ENCODE measurements at regions not wholly inside any gene's neighbourhood (a gene's known extent, or its start where the extent isn't known, plus 50 kb on each side); places are given as distances from the start of the nearest gene placed in this dataset.
A peak's percentile ranks its signal among the peaks of the same experiment; 100 is the strongest.

DNA sequence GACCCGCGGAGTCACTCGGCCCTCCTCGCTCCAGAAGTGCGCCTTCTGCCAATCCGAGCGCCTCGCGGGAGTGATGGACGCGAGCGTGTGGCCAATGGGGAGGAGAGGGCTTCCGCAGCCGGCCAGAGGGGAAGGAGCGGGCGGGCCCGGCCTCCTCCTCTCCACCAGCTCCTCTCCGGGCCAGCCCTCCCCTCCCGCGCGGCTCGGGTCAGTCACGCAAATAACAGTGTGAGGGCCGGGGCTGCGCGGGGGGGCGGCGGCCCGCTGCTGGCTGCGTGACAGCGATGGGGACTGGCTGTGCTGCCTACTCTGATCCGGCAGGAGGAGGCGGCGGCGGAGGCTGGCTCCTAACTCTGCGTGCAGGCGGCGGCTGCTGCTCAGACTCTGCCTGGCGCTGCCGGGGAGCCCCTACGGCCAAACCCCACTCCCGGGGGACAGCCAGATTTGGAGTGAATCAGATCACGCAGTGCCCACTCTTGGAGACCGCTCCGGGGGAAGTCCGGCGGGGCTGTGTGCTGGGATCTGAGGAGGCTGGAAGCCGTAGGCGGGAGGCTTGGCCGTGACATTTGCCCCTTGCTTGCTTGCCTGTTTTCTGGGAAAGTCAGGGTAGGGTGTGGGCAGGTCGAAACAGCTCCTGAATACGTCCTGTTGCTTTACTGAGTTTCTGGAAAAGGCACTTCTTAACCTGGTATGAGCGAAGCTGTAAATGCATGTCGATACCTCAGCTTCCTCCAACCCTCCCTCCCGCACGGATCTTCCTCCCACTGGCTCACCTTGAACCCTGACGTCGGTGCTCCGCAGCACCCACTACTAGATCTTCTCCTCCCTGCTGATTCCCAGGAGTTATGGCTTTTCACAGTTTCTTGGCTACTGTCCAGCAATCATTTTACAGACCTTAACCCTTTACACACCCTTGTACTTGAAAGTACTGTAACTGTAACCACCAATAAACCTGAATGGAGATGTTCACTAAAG is 97.9 kb upstream of the SERTAD2 start:
- Histone ChIP-seq H3K27ac (peak overlapping the region; percentile 90 to 99 (median 99)), H3K4me3 (peak overlapping the region; percentile 29 to 81 (median 66)), H3K4me1 (replicated peaks in 1 of 2) (peaks cover 7 to 34% of the 10 kb centered on the region in 2 donors), H3K36me3 (replicated peaks in 1 of 2) (no peaks in the 10 kb centered on the region), H3K27me3 (no peaks in the 10 kb centered on the region), H3K9me3 (replicated peaks in 1 of 3) (no peaks in the 10 kb centered on the region)
- peak; percentile 91 to 98 for TF ChIP-seq POLR2A (IDR thresholded peaks at IDR 0.05)
- TF ChIP-seq, protein P1, sequence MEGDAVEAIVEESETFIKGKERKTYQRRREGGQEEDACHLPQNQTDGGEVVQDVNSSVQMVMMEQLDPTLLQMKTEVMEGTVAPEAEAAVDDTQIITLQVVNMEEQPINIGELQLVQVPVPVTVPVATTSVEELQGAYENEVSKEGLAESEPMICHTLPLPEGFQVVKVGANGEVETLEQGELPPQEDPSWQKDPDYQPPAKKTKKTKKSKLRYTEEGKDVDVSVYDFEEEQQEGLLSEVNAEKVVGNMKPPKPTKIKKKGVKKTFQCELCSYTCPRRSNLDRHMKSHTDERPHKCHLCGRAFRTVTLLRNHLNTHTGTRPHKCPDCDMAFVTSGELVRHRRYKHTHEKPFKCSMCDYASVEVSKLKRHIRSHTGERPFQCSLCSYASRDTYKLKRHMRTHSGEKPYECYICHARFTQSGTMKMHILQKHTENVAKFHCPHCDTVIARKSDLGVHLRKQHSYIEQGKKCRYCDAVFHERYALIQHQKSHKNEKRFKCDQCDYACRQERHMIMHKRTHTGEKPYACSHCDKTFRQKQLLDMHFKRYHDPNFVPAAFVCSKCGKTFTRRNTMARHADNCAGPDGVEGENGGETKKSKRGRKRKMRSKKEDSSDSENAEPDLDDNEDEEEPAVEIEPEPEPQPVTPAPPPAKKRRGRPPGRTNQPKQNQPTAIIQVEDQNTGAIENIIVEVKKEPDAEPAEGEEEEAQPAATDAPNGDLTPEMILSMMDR (IDR thresholded peaks at IDR 0.05) = peak; percentile 33 to 89 (median 74)
- peak; percentile 77 to 100 (median 99) for DNase-seq
- intact Hi-C loops (cut with DNase I) = loop anchor here in 1 of 2 donors (5.0 kb wide), 1 partner anchor 116 kb away; no protein-coding TSS in a partner anchor
- WGBS, 4 donors = 0 to 1% (median 1%) methylated on average over 26 to 59 of the region's 59 CpGs

DNA sequence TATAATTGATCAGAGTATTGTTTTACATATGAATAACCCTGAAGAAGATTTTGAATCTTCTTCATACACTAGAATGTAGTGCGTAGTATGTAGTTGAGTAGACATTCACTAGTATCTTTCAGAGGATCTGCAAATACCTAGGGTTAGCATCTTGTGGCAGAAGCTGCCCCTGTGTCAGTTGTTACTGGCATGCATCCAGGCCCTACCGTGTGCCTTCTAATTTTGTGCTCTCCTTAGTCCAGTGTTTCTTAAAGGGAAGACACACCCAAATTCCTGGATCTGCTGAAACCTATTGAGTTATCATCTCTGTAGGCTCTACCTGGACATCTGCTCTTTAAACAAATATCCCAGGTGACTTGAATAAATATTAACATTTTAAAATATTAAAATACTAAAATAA is 99.7 kb upstream of the SERTAD2 start:
- Histone ChIP-seq H3K9me3 (replicated peaks in 1 of 3) (no peaks in the 10 kb centered on the region), H3K27me3 (no peaks in the 10 kb centered on the region), H3K4me1 (replicated peaks in 1 of 2) (peaks cover 7 to 18% of the 10 kb centered on the region in 2 donors), H3K36me3 (replicated peaks in 1 of 2) (no peaks in the 10 kb centered on the region), H3K4me3 (no peak overlapping the region), H3K27ac (no peak overlapping the region)
- no peak for DNase-seq
- intact Hi-C loops (cut with DNase I) = loop anchor here in 1 of 2 donors (5.0 kb wide), 1 partner anchor 114 kb away; no protein-coding TSS in a partner anchor
- 48 to 53% (median 49%) methylated on average over 2 of the region's 2 CpGs for WGBS, 4 donors
- TF ChIP-seq POLR2A (IDR thresholded peaks at IDR 0.05) = no peak
- TF ChIP-seq, protein P1 (IDR thresholded peaks at IDR 0.05) = no peak

DNA sequence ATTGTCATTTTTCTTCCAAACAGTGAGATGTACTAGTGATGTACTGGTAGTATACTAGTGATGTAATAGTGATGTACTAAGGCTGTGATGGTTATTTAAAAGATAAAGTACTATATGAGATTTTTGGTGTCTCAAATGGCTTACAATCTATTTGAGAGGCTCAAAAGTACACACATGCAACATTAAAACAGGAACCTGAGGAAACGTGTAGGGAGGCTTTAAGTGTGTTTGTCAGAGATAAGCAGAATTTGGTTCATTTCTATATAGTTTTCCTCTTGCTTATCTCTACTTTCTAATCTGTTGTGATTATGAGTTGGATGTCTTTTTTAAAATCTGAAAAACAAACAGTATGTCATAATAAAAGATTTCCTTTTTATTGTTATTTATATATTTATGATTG is 100.9 kb upstream of the SERTAD2 start:
- Histone ChIP-seq H3K27ac (no peak overlapping the region), H3K4me3 (no peak overlapping the region), H3K4me1 (replicated peaks in 1 of 2) (peaks cover 2 to 7% of the 10 kb centered on the region in 2 donors), H3K9me3 (replicated peaks in 1 of 3) (no peaks in the 10 kb centered on the region), H3K27me3 (no peaks in the 10 kb centered on the region), H3K36me3 (replicated peaks in 1 of 2) (no peaks in the 10 kb centered on the region)
- intact Hi-C loops (cut with DNase I) = loop anchor here in 1 of 2 donors (5.0 kb wide), 1 partner anchor 113 kb away; no protein-coding TSS in a partner anchor
- no peak for TF ChIP-seq POLR2A (IDR thresholded peaks at IDR 0.05)
- TF ChIP-seq, protein P1 (IDR thresholded peaks at IDR 0.05) = no peak
- 50 to 79% (median 59%) methylated on average over 1 of the region's 1 CpG for WGBS, 4 donors
- DNase-seq = no peak

DNA sequence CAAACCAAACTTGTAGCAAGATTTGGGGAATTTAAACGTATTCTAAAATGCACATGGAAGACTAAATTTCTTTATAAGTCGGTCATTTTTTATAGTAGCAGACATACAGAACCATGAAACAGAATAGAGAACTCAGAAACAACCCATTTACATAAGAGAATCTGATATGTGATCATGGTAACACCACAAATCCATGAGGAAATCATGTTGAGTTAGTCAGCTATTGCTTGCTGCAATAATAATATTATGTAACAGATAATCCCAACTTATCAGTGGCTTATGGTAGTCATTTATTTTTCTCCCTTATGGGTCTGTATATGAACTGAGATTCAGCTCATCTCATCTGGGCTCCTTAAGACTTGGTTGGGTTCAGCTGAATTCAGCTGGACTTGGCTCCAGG is 103.4 kb upstream of the SERTAD2 start:
- TF ChIP-seq, protein P1 (IDR thresholded peaks at IDR 0.05) = no peak
- no peak for TF ChIP-seq POLR2A (IDR thresholded peaks at IDR 0.05)
- peaks cover 0 to 4% of the 10 kb centered on the region in 2 donors for H3K4me1 ChIP-seq (replicated peaks in 1 of 2)
- H3K36me3 ChIP-seq (replicated peaks in 1 of 2) = no peaks in the 10 kb centered on the region
- DNase-seq = no peak
- 86 to 91% (median 89%) methylated on average over 2 of the region's 2 CpGs for WGBS, 4 donors
- no peaks in the 10 kb centered on the region for H3K9me3 ChIP-seq (replicated peaks in 1 of 3)
- intact Hi-C loops (cut with DNase I) = no loop called here
- H3K4me3 ChIP-seq = no peak overlapping the region
- no peaks in the 10 kb centered on the region for H3K27me3 ChIP-seq
- no peak overlapping the region for H3K27ac ChIP-seq
